Heart right ventricle (tissue), 16 donors: ENCODE measurements at regions not wholly inside any gene's neighbourhood (a gene's known extent, or its start where the extent isn't known, plus 50 kb on each side); places are given as distances from the start of the nearest gene placed in this dataset.

Source experiments
- ATAC-seq, 8 donors: fragments of 200-7000 bp; cut with Tn5 transposase; one replicate each; pipeline ENCODE4 v1.9.1; 2020; ENCODE audit warnings: mild to moderate bottlenecking in 8 of 8, moderate library complexity in 8 of 8, moderate number of reproducible peaks in 1 of 8
- DNase-seq, 2 donors: peaks; one replicate each; pipeline ENCODE4 v3.0.0-alpha.2; 2020
- H3K27ac ChIP-seq, 10 donors: fragments of 200-600 bp; sonication (generic) in 2 of 10; one replicate each; pipeline versions ENCODE4 v1.5.0 to v1.8.0; 2020 to 2022; ENCODE audit warnings: mild to moderate bottlenecking in 3 of 10
- H3K27me3 ChIP-seq, 7 donors: fragments of 200-600 bp; one replicate each; pipeline ENCODE4 v1.8.0; 2021 to 2022; ENCODE audit warnings: mild to moderate bottlenecking in 2 of 7
- H3K36me3 ChIP-seq, 9 donors: fragments of 200-600 bp; sonication (generic) in 1 of 9; one replicate each; pipeline versions ENCODE4 v1.5.0 to v1.8.0; 2020 to 2022; ENCODE audit warnings: mild to moderate bottlenecking in 2 of 9
- H3K4me1 ChIP-seq, 9 donors: fragments of 200-600 bp; sonication (generic) in 1 of 9; one replicate each; pipeline versions ENCODE4 v1.5.0 to v1.8.0; 2020 to 2022; ENCODE audit warnings: mild to moderate bottlenecking in 4 of 9
- H3K4me3 ChIP-seq, 10 donors: fragments of 200-600 bp; sonication (generic) in 2 of 10; one replicate each; pipeline versions ENCODE4 v1.5.0 to v1.8.0; 2020 to 2022; ENCODE audit warnings: mild to moderate bottlenecking in 7 of 10, moderate library complexity in 2 of 10
- H3K9me3 ChIP-seq, 11 donors: fragments of 200-600 bp in 10 of 11; sonication (generic) in 2 of 11; one replicate each; pipeline versions ENCODE4 v1.5.0 to v1.8.0; 2013 to 2022; ENCODE audit warnings: mild to moderate bottlenecking in 2 of 11, control low read depth in 1 of 11, moderate library complexity in 1 of 11
- CTCF ChIP-seq, 9 donors: fragments of 200-600 bp; sonication (generic) in 2 of 9; IDR thresholded peaks; one replicate each; pipeline versions ENCODE4 v1.5.0 to v1.8.0; 2021 to 2022; ENCODE audit warnings: antibody characterized with exemption in 9 of 9, mild to moderate bottlenecking in 5 of 9, moderate library complexity in 1 of 9
- WGBS, 2 donors: extraction: QIAGEN DNeasy Blood & Tissue Kit; methylation state at CpG; one replicate each; pipeline ENCODE4 v1.1.7; 2013; ENCODE audit warnings: inconsistent platforms in 1 of 2; 5-methylcytosine and 5-hydroxymethylcytosine counted together
- intact Hi-C, 10 donors: fragments of 100-400 bp; cut with DNase I; formaldehyde crosslinking; loops; one replicate each; pipeline versions ENCODE4 v1.11.1 to v1.14.2; 2022
- donor health status: Arrhythmogenic right ventricular cardiomyopathy.
- donor health status: ischemic (EF 13 %, LVEDD 7.1; RV severe dilation, severe dysfunction).
- donor health status: healthy with polysubstance abuse.
- donor health status: DM: no; HTN: yes; CAD: no.
- donor health status: DM: no; HTN: no; CAD: no.
- donor health status: ischemic (EF 25% LVEDD 6.9; RV normal size, moderate dysfunction).
- donor health status: ischemic (EF 25% LVEDD 5.7; RV mildly dilated, moderate dysfunction).
- donor health status: healthy.
- donor health status: DM: yes; HTN: yes; CAD: no.
- donor health status: Ischemic cardiomyopathy.
- donor health status: ischemic (EF 35%, LVEDD 5.7; RV mildly dilated, moderate dysfunction).
- donor health status: nonischemic (EF 11% LVEDD 7.7; RV severe dilation, severe dysfunction).
- donor health status: DM: yes; HTN: yes; CAD: no.
- donor health status: PGD.
- donor health status: ischemic (EF 29% LVEDD 5.4; RV normal size, mild dysfunction).
- donor health status: nonischemic (EF 23%, LVEDD 6.1; RV moderate dilation, normal function).

GRCh38 chr11:10909141-10909883 lies 51.5 kb upstream of the ZBED5 start:
- 72 to 75% methylated on average over 8 of the region's 8 CpGs for WGBS, 2 donors
- Histone ChIP-seq H3K27ac (no peak overlapping the region), H3K36me3 (no peaks in the 10 kb centered on the region), H3K27me3 (no peaks in the 10 kb centered on the region), H3K9me3 (no peaks in the 10 kb centered on the region), H3K4me1 (peaks cover 0 to 37% (median 20%) of the 10 kb centered on the region in 9 donors), H3K4me3 (peak overlapping the region in 1 of 10 donors; percentile 16)
- intact Hi-C loops: loop anchor here in 8 of 10 donors (5.0 to 10.0 kb wide), 5 partner anchors 47 to 117 kb away; partner anchors contain the start of gene ZBED5 (in 3 of the 8)
- no peak for DNase-seq
- TF ChIP-seq CTCF (IDR thresholded peaks at IDR 0.05): no peak
- peak in 1 of 8 donors; percentile 32 for ATAC-seq

GRCh38 chr11:10908215-10908951 lies 50.5 kb upstream of the ZBED5 start:
- ATAC-seq (no peak), DNase-seq (no peak)
- Histone ChIP-seq H3K9me3 (no peaks in the 10 kb centered on the region), H3K36me3 (no peaks in the 10 kb centered on the region), H3K27me3 (no peaks in the 10 kb centered on the region), H3K4me3 (peak overlapping the region in 2 of 10 donors; percentile 16 to 19), H3K4me1 (peaks cover 0 to 35% (median 20%) of the 10 kb centered on the region in 9 donors), H3K27ac (no peak overlapping the region)
- TF ChIP-seq CTCF (IDR thresholded peaks at IDR 0.05): no peak
- WGBS, 2 donors: 88 to 94% methylated on average over 8 of the region's 8 CpGs
- intact Hi-C loops: loop anchor here in 8 of 10 donors (5.0 to 10.0 kb wide), 5 partner anchors 46 to 116 kb away; partner anchors contain the start of gene ZBED5 (in 3 of the 8)
